ACC112 (cell line): ENCODE measurements at regions not wholly inside any gene's neighbourhood (a gene's known extent, or its start where the extent isn't known, plus 50 kb on each side); places are given as distances from the start of the nearest gene placed in this dataset.

Experiments used
- H2AFZ ChIP-seq: fragments of 200-600 bp; sonication (generic); one replicate; pipeline ENCODE4 v1.6.0; 2017; ENCODE audit warnings: antibody characterized with exemption, low read length; ENCODE audit not compliant: unreplicated experiment
- H3K27ac ChIP-seq: fragments of 200-600 bp; sonication (generic); 2 replicates; pipeline ENCODE4 v1.5.1; 2014; ENCODE audit warnings: low read depth, mild to moderate bottlenecking, antibody characterized with exemption, low read length, moderate library complexity
- H3K27me3 ChIP-seq: fragments of 200-600 bp; sonication (generic); 2 replicates; pipeline ENCODE4 v1.6.1; 2014; ENCODE audit warnings: mild to moderate bottlenecking, antibody characterized with exemption, low read length, moderate library complexity, mixed read lengths; ENCODE audit not compliant: insufficient read depth
- H3K36me3 ChIP-seq: fragments of 200-600 bp; sonication (generic); 2 replicates; pipeline ENCODE4 v1.6.1; 2016; ENCODE audit warnings: mild to moderate bottlenecking, antibody characterized with exemption, low read length, moderate library complexity, mixed read lengths; ENCODE audit not compliant: insufficient read depth
- H3K4me1 ChIP-seq: fragments of 200-600 bp; sonication (generic); one replicate; pipeline ENCODE4 v1.6.1; 2016; ENCODE audit warnings: low read length, mixed read lengths; ENCODE audit not compliant: insufficient read depth, unreplicated experiment, control insufficient read depth
- H3K4me3 ChIP-seq: fragments of 200-600 bp; sonication (generic); 2 replicates; pipeline ENCODE4 v1.5.1; 2014; ENCODE audit warnings: mild to moderate bottlenecking, low read depth, low read length
- H3K79me2 ChIP-seq: fragments of 200-600 bp; sonication (generic); one replicate; pipeline ENCODE4 v1.6.0; 2016; ENCODE audit warnings: low read length; ENCODE audit not compliant: control insufficient read depth, unreplicated experiment, insufficient read depth

- no peaks in the 10 kb centered on the region for H3K4me1 ChIP-seq
- H3K27ac ChIP-seq = no peak overlapping the region
- no peak overlapping the region for H2AFZ ChIP-seq
- H3K79me2 ChIP-seq = no peaks in the 10 kb centered on the region
- H3K4me3 ChIP-seq = no peak overlapping the region
- H3K27me3 ChIP-seq = no peaks in the 10 kb centered on the region
- no peaks in the 10 kb centered on the region for H3K36me3 ChIP-seq
These were observed 190.4 kb downstream of the NUAK1 start for GRCh38 chr12:105948331-105948730.

GRCh38 chr12:105949391-105949790, 189.4 kb downstream of the NUAK1 start:
- no peaks in the 10 kb centered on the region for H3K4me1 ChIP-seq
- H3K27ac ChIP-seq = no peak overlapping the region
- H3K36me3 ChIP-seq = no peaks in the 10 kb centered on the region
- no peaks in the 10 kb centered on the region for H3K27me3 ChIP-seq
- H3K4me3 ChIP-seq = no peak overlapping the region
- no peak overlapping the region for H2AFZ ChIP-seq
- no peaks in the 10 kb centered on the region for H3K79me2 ChIP-seq

- peaks cover 6% of the 10 kb centered on the region for H3K27me3 ChIP-seq
- no peaks in the 10 kb centered on the region for H3K79me2 ChIP-seq
- no peak overlapping the region for H3K27ac ChIP-seq
- no peaks in the 10 kb centered on the region for H3K36me3 ChIP-seq
- no peaks in the 10 kb centered on the region for H3K4me1 ChIP-seq
- H2AFZ ChIP-seq = no peak overlapping the region
- no peak overlapping the region for H3K4me3 ChIP-seq
These were observed 187.0 kb downstream of the NUAK1 start for GRCh38 chr12:105951732-105952131.

- Histone ChIP-seq H3K36me3 (no peaks in the 10 kb centered on the region), H3K4me1 (no peaks in the 10 kb centered on the region), H2AFZ (no peak overlapping the region), H3K27me3 (peaks cover 11% of the 10 kb centered on the region), H3K27ac (no peak overlapping the region), H3K79me2 (no peaks in the 10 kb centered on the region), H3K4me3 (no peak overlapping the region)
These were observed 183.5 kb downstream of the NUAK1 start for GRCh38 chr12:105954951-105955931.

- Histone ChIP-seq H3K79me2 (no peaks in the 10 kb centered on the region), H2AFZ (no peak overlapping the region), H3K27ac (no peak overlapping the region), H3K36me3 (no peaks in the 10 kb centered on the region), H3K4me1 (no peaks in the 10 kb centered on the region), H3K4me3 (no peak overlapping the region), H3K27me3 (peaks cover 11% of the 10 kb centered on the region)
These were observed 182.8 kb downstream of the NUAK1 start for GRCh38 chr12:105955976-105956375.

GRCh38 chr12:105956662-105957457, 181.9 kb downstream of the NUAK1 start:
- Histone ChIP-seq H3K4me1 (no peaks in the 10 kb centered on the region), H3K27ac (no peak overlapping the region), H2AFZ (no peak overlapping the region), H3K27me3 (peaks cover 11% of the 10 kb centered on the region), H3K36me3 (no peaks in the 10 kb centered on the region), H3K4me3 (no peak overlapping the region), H3K79me2 (no peaks in the 10 kb centered on the region)

DNA sequence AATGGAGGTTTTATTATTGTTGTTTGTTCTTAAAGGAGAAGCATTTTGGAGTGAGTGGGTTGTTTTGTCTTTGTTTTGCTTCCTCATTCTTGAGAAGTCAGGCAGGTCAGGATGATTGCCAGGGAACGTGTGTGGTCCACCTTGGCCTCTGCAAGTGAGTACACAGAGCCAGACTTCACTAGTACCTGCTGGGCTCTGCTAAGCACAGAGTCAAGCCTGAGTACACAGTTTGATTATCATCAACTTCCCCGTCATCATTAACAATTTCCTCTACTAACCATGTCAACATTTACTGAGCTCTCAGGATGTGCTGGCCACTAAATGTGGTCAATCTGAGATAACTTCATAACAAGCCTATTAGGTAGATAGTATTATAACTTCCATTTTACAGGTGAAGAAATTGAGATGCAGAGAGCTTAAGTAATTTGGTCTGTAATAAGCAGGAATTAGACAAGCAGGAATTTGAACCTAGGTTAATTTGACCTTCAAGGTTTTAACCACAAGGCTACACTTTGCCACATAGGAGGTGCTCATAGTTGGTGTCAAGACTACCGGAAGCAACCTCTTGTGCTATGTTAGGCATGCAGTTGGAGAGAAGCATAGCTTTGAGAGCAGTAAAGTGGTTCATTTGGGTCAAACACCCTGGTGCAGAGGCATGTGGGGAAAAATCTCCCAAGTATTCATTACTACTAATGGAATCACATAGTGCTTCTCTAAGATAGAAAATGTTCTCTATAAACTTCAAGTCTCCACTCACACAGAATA, 178.3 kb downstream of the NUAK1 start:
- no peak overlapping the region for H2AFZ ChIP-seq
- peaks cover 11% of the 10 kb centered on the region for H3K27me3 ChIP-seq
- no peak overlapping the region for H3K4me3 ChIP-seq
- H3K27ac ChIP-seq = no peak overlapping the region
- H3K4me1 ChIP-seq = no peaks in the 10 kb centered on the region
- H3K36me3 ChIP-seq = no peaks in the 10 kb centered on the region
- no peaks in the 10 kb centered on the region for H3K79me2 ChIP-seq

DNA sequence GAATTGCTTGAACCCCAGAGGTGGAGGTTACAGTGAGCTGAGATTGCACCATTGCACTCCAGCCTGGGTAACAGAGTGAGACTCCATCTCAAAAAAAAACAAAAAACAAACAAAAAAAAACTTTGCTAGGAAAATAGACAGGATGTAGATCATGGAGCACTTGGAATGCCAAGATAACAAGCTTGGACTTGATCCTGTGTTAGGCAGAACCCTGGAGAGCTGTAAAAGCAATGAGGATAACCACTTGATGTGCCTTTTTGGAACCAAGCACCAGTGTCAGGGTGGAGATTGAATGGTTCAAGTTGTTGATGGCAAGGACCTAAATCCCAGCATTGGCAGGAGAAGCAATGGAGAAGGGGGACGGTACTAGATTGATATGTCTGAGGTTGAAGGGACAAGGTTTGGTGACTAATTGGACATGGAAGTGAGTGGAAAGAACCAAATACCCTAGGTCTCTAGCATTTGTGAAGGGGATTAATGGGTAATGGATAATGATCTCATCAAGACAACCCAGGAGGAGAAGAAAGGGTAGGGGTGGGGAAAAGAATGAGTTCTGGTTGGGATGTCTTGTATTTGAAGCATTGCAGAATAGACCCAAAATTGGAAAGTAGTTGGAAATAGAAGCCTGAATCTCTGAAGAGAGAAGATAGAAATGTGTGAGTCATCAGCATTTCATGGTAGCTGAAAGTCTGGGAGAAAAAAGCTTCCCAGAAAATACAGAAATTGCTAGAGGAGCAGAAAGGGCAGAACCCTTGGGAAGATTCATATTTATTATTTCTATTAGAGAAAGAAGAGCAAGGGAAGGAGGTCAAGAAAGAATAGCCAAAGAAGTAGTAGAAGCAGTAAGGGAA, 176.7 kb downstream of the NUAK1 start:
- no peaks in the 10 kb centered on the region for H3K36me3 ChIP-seq
- H3K27me3 ChIP-seq = peaks cover 2% of the 10 kb centered on the region; the same call in 1 of the 2 replicates
- no peaks in the 10 kb centered on the region for H3K79me2 ChIP-seq
- no peaks in the 10 kb centered on the region for H3K4me1 ChIP-seq
- H3K4me3 ChIP-seq = no peak overlapping the region
- H3K27ac ChIP-seq = no peak overlapping the region
- H2AFZ ChIP-seq = no peak overlapping the region

DNA sequence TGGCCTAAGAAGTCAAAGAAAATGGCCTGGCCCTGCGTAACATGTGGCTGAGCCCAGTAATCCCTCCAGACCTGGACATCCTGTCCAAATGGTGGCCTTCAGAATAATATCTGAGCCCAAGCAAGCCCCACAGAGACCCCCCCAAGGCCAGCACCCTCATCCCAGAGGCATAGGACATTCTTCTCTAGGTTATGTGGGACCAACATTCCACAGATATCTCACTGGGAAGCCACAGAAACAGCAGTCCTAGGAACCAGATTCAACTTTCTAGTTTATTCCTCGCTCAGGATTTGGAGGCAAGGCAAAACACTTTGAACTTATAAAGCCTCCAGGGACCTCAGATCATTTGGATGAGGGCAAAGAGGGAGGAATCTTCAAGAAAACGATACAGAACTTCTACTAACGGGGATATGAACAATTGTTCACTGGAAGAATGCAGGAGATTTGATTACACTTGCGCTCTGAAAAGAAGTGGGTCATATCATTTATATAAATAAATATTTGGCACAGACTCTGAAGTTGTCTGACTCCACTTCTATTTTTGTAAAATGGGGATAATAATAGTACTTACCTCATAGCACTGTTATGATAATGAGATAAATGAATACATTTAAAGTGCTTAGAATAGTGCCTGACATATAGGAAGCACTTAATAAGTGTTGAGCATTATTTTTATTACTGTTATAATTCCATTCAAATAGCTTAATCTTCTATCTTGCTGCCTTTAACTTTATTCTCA, 171.5 kb downstream of the NUAK1 start:
- Histone ChIP-seq H3K27ac (no peak overlapping the region), H2AFZ (no peak overlapping the region), H3K79me2 (no peaks in the 10 kb centered on the region), H3K27me3 (peaks cover 4% of the 10 kb centered on the region; the same call in 1 of the 2 replicates), H3K4me3 (no peak overlapping the region), H3K36me3 (no peaks in the 10 kb centered on the region), H3K4me1 (no peaks in the 10 kb centered on the region)
